SK-N-MC (cell line): ENCODE measurements at regions not wholly inside any gene's neighbourhood (a gene's known extent, or its start where the extent isn't known, plus 50 kb on each side); places are given as distances from the start of the nearest gene placed in this dataset.

ENCODE experiments used
- EZH2 ChIP-seq: fragments of 200-600 bp; sonication (generic); IDR thresholded peaks from one replicate; pipeline ENCODE4 v1.6.1; 2017; ENCODE audit warnings: antibody characterized with exemption
- FOXP2 ChIP-seq: optimal IDR thresholded peaks from 2 replicates; pipeline ENCODE3; 2011; ENCODE audit warnings: mild to moderate bottlenecking, moderate library complexity; ENCODE audit not compliant: insufficient read depth; ENCODE audit errors: extremely low read length, control extremely low read depth
- POLR2AphosphoS5 ChIP-seq: IDR thresholded peaks from 2 replicates; pipeline ENCODE4 v1.6.1; 2012; ENCODE audit warnings: mild to moderate bottlenecking, low read depth, low read length, borderline replicate concordance

DNA sequence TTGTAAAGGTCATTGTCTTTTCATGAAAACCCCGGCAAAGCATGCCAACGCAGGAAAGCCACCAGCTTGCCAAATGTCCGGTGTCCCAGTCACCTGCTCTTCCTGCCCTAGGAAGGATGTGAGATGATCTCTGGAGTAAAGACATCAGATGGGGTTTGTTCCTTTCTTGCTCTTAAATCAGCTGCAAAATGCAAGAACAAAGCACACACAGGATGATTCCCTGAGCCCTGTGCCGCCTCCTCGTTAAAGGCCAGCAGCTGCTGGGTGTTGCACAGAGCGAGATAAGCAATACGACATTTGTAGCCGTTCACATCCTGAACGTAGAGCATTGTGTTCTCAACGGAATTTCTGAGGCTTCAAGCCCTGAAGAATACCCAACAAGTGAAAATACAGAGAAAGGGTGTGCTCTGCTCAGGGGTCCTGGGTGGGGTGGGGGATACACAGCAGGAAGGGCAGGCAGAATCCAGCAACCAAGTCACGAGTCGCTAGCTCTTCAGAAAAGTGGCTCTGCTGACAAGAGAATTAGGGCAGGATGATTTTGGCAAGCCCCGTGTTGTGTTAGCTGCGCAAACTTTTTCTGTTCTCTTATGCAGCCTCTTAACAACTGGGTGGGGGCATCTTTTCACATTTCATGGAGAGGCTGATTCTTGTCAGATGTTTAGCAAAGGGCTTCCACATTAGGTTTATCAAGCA lies 229.2 kb upstream of the MAP3K1 start:
- TF ChIP-seq POLR2AphosphoS5 (no peak), EZH2 (no peak), FOXP2 (no peak)
